Right ventricle myocardium inferior (tissue), 1 donor: ENCODE measurements at regions not wholly inside any gene's neighbourhood (a gene's known extent, or its start where the extent isn't known, plus 50 kb on each side); places are given as distances from the start of the nearest gene placed in this dataset.
"Not testable (repeated sequence)": the region's sequence is repeated elsewhere in the genome, so short reads cannot be mapped to it uniquely, and the experiment has no call there.

ENCODE experiments used
- ATAC-seq: fragments of 200-7000 bp; cut with Tn5 transposase; one replicate; pipeline ENCODE4 v1.9.1; 2020; ENCODE audit warnings: mild to moderate bottlenecking, moderate library complexity
- DNase-seq: peaks from one replicate; pipeline ENCODE4 v3.0.0; 2021; ENCODE audit errors: missing footprints
- intact Hi-C: fragments of 100-400 bp; cut with DNase I; formaldehyde crosslinking; loops from one replicate; pipeline ENCODE4 v1.11.0; 2022
- donor health status: DM: no; HTN: yes; CAD: no; lungs with severe emphysema.

DNA sequence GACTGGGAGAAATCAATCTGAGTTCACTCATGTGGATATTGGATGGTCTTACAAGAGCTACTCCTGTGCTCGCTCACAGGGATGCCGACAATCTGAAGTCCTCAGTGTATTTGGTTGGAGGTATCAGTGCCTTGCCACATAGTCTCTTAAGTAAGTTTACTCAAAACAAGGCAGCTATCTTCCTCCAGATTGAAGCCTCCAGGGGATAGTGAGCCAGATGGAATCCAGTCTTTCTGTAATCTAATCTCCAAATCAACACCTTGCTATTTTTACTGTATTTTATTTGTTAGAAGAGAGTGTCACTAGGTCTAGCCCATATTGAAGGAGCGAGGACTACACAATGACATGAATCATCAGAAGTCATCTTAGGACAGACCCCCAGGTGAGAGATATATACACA is 456.6 kb upstream of the POT1 start:
- DNase-seq: no peak
- intact Hi-C loops: no loop called here
- ATAC-seq: no peak

DNA sequence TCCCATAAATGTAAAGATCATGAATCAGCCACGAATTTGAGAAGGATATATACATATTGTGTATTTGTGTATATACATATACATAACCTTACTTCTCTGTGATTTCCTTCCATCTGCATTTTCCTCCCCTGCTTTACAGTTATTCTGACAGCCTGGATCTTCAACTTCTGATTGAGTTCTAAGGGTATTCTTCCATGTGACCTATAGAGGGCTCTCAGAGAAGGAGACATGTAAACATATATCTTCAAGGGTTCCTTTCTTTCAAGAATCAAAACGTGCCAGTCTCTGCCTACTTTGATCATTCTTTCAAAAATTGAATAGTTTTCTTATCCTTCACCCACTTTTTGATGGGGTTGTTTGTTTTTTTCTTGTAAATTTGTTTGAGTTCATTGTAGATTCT is 453.7 kb upstream of the POT1 start:
- ATAC-seq (no peak), DNase-seq (no peak)
- intact Hi-C loops: no loop called here

DNA sequence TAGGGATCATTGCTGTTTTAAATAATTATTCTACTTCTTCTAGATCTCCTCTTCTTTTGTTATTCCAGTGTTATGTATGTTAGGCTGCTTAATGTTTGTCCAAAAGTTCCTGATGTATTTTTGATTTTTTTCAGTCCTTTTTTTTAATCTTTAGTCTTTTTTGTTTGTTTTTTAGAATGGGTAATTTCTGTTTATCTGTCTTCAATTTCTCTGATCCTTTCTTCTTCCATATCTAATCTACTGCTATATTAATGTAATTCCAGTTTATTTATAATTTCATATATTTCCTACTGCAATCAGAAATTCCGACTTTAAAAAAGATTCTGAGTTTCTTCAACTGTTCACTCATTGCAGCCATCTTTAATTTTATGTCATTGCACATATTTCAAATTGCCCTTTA is 452.8 kb upstream of the POT1 start:
- ATAC-seq: no peak
- DNase-seq: no peak
- intact Hi-C loops: no loop called here

DNA sequence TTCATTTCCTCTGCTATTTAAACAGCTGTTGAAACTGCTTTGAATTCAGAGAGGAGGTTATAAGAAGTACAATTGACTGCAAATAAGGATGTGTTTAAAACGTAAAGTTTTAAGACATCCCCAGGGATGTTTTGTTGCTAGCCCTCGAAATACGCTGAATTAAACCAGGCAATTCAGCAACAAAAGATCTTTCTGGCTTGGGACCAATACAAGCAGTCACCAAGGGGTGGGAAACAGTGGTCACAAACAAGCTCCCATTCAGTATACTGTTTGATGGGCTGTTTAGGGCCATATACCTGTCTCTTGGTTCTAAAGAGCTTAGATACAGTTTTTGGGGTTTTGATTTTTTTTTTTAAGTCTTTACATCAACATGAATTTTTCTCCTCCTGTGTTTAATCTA is 446.3 kb upstream of the POT1 start:
- DNase-seq (no peak), ATAC-seq (no peak)
- intact Hi-C loops: no loop called here

DNA sequence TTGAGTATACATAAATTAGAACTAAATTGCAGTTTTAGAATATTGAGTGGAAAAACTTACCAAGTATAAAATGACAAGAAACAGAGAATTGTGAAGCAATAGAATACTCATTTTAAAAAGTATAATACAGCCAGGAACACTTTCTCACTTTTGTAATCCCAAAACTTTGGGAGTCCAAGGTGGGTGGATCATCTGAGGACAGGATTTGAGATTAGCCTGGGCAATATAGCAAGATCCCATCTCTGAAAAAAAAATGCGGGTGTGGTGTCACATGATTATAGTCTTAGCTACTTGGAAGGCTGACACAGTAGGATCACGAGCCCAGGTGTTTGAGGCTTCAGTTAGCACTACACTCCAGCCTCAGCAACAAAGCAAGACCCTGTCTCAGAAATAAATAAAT is 440.9 kb upstream of the POT1 start:
- DNase-seq (no peak), ATAC-seq (no peak)
- intact Hi-C loops: no loop called here

DNA sequence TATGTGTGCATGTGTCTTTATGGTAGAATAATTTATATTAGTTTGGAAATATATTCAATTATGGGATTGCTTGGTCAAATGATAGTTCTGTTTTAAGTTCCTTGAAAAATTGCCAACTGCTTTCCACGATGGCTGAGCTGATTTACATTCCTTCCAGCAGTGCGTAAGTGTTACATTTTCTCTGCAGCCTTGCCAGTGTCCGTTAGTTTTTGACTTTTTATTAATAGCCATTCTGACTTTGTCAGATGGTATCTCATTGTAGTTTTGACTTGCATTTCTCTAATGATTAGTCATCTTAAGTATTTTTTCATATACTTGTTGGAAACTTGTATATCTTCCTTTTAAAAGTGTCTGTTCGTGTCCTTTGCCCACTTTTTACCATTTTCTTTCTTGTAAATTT is 434.2 kb upstream of the POT1 start:
- intact Hi-C loops: no loop called here
- DNase-seq (no peak), ATAC-seq (no peak)

DNA sequence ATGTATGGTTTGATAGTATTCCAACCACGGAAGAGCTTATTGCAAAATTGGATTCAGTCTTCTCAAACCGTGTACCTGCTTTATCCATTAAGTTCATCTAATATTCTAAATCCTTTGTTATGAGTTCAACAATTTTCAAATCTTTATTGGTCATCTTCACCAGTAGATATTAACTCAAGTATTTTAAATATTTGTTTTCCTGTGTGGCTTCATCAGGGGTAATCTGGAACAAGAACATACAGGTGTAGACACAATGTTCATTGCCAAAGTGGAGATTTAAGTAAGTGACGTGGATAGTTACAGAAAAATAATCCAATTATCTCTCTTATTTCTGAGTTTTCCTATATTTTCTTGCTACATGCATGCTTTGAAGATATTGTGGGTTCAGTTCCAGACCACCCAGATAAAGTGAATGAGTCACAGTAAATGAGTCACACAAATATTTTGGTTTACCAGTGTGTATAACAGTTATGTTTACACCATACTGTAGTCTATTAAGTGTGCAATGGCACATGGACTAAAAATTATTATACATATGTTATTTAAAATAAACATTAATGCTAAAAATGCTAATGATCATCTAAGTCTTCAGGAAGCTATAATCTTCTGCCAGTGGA is 429.0 kb upstream of the POT1 start:
- DNase-seq (no peak), ATAC-seq (no peak)
- intact Hi-C loops: no loop called here

DNA sequence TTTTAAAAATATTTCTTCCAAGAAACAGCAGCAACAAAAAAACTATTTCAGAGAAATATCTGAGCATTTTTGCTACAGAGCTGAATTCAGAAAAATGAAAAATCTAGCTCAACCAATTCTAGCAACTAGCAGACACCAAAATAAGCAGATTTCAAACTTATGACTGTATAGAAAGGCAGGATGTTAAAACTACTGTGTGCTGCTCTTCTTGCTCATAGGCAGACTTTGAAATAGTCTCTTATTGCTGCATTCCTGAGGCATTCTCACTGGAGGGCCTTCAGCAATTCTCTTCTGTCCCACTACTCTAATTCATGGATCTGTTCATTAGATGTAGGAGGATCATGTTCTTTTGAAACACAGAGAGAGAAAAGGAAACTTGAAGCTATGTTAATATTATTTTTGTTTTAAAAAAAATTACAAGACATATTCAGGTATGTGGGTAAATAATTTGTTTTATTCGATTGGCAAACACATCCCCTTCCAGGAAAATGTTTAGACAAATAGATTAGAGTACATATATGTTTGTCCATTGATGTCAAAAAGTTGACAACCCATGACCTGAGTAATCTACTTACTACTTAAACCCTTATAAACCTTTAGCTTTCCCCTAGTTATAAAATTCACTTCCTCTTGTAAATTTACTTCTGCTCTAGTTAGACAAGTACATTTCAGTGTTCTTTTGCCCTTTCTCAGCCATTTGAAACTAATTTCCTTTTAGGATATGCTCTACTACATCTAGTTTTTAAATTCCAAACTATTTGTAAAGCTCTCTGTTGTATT is 428.2 kb upstream of the POT1 start:
- no peak for ATAC-seq
- DNase-seq: no peak
- intact Hi-C loops: no loop called here

DNA sequence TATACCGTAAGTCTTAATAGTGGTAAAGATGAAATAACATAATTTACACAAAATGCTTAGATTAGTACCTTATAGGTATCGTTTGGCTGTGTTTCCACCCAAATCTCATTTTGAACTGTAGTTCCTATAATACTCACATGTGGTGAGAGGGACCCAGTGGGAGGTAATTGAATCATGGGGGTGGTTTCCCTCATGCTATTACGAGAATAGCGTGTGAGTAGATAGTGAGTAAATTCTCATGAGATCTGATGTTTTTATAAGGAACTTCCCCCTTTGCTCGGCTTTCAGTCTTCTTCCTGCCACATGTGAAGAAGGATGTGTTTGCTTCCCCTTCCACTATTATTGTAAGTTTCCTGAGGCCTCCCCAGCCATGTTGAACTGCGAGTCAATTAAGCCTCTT is 426.3 kb upstream of the POT1 start:
- intact Hi-C loops: no loop called here
- DNase-seq (no peak), ATAC-seq (no peak)

DNA sequence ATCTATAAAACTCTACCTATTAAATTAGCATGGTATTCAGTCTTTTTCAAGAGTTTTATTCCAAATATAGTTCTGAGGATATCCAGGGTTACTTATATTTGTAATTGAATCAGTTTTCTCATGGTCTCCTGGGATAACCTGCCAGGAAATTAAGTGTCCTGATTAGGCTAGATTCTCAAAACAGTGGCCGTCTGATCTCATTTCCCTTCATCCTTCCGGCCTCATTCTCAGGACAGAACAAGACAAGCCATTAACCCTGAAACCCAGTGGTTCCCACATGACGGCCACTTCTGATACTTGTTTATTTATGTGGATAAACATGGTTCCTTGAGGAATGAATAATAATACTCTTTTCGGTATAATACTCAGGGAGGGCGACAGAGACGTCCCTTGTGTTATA is 417.6 kb upstream of the POT1 start:
- DNase-seq (no peak), ATAC-seq (no peak)
- intact Hi-C loops: no loop called here

DNA sequence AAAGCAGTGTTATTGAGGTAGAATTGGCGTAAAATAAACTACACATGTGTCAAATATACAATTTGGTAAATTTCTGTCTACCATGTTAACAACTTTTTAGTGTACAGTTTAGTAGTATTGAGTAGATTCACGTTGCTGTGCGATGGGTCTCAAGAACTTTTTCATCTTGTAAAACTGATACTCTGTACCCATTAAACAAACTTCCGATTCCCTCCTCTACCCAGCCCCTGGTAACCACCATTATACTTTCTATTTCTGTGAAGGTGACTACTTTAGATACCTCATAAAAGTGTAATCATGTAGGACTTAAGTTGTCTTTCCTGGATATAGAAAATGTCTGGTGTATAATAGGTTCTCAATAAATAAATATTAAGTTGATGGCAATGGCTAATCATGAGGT is 408.5 kb upstream of the POT1 start:
- no peak for ATAC-seq
- intact Hi-C loops: no loop called here
- DNase-seq: no peak

DNA sequence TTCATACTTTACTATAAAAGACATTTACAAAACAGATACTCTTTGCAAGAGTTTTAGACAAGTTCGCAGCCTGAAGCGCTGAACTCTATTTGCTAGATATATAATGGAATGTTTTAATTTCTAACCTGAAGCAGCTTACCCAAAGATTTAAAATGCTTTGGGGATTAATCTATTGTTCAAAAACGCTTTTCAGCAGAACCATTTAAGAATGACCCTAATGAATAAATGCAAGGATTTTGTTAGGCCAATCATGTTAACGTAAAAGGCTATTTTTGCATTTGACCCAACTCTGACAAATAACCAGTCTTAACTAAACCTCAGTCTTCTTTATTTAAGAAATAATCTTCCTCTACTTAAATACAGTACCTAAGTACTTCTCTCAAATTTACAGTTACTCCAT is 406.7 kb upstream of the POT1 start:
- no peak for DNase-seq
- intact Hi-C loops: no loop called here
- no peak for ATAC-seq

DNA sequence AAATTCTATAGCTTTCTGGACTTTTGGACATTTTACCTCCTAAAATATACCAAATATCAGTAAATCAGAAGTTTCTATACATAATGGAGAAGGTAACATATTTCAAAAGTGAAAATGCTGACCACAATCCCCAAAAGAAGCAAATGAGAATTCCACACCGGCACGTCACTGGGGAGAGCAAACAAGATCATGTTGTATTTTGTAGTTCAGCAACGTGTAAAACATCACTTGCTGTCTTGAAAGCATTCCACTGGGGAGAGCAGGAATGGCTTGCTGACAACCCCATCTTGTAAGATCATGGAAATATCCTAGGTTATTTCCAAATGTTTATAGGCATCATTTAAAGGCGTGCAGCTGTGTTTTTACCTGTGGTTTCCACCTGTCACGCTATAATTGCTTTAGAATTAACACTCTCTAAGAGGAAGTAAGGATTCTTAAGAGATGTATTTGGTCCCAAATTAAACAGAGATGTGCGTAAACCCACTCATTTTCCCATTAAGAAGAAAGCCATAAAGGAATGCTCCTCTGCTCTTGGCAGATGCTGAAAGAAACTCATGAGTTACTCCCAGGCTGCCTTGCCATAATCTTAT is 397.1 kb upstream of the POT1 start:
- DNase-seq (no peak), ATAC-seq (no peak)
- intact Hi-C loops: no loop called here

DNA sequence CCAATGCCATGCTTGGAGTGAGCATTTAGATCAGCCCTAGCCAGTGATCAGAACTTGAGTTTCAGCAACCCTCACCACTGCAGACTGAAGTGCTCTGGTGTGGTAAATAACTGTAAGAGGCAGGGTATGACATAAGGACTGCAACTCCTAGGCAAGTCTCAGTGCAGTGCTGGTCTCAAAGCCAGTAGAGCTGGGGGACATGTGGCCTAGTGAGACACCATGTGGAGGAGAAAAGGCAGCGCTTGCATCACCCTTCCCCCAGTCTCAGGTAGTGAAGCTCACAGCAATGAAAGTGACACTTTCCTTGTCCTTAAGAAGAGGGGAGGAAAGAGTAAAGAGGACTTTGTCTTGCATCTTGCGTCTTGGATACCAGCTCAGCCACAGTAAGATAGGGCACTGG is 386.8 kb upstream of the POT1 start:
- no peak for ATAC-seq
- no peak for DNase-seq
- intact Hi-C loops: no loop called here

DNA sequence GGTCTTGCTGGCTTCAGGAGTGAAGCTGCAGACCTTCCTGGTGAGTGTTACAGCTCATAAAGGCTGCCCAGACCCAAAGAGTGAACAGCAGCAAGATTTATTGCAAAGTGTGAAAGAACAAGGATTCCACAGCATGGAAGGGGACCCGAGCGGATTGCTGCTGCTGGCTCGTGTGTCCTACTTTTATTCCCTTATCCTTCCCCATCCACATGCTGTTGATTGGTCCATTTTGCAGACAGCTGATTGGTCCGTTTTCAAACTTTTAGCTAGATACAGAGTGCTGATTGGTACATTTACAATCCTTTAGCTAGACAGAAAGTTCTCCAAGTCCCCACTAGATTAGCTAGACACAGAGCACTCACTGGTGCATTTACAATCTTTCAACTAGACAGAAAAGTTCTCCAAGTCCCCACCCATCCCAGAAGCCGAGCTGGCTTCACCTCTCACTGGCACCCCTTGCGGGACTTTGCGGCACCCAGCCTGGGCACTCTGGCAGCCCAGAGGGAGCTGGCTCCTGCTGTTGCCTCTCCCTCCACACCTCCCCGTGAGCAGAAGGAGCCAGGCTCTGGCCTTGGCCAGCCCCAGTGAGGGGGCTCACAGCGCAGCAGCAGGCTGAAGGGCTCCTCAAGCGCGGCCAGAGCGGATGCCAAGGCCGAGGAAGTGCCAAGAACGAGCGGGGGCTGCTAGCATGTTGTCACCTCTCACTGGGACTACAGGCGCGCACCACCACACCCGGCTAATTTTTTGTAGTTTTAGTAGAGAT is 369.6 kb upstream of the POT1 start:
- DNase-seq: no peak
- ATAC-seq: no peak
- intact Hi-C loops: no loop called here

DNA sequence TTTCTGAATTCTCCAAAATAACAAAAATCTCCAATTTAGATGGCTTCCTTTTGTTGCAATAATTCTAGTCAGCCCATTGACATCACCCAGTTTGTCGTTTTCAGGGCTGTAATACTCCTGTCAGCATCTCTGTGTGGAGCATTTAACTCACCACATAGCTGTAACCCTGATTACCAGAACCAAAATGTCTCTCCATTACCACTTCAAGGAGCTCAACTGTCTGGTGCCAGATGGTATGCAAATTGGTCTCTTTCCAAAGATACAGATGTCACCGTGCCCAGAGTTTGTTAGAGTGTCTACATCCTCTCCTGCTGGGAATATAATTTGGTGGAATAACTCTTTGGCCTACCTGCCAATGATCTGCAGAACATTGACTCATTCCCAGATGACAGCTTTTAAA is 350.3 kb upstream of the POT1 start:
- intact Hi-C loops: no loop called here
- ATAC-seq (no peak), DNase-seq (no peak)

DNA sequence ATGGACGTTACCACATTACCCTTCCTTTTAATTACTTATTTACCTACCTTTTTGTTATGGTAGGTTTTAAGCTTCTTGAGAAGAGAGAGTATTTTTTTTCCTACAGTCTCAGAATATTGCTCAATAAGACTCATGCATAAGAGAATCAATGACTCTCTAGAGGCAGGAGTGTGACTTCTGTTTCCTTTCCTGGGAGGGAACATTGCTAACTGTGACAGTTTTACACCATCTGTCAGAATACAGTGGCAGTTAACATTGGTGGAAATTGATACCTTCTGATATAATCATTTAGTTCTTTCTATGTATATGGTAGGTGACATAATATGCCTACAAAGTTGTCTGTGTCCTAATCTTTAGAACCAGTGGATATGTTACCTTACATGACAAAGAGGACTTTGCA is 348.7 kb upstream of the POT1 start:
- intact Hi-C loops: no loop called here
- ATAC-seq: no peak

DNA sequence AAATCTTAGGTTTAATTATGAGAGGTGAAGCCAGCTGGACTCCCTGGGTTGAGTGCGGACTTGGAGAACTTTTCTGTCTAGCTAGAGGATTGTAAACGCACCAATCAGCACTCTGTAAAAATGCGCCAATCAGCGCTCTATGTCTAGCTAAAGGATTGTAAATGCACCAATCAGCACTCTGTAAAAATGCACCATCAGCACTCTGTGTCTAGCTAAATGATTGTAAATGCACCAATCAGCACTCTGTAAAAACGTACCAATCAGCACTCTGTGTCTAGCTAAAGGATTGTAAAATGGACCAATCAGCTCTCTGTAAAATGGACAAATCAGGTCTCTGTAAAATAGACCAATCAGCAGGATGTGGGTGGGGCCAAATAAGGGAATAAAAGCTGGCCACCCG is 345.1 kb upstream of the POT1 start:
- ATAC-seq, intact Hi-C loops, DNase-seq: not testable (repeated sequence)

More for the DNA sequence above, 348.7 kb upstream of the POT1 start:
- no peak for DNase-seq

DNA sequence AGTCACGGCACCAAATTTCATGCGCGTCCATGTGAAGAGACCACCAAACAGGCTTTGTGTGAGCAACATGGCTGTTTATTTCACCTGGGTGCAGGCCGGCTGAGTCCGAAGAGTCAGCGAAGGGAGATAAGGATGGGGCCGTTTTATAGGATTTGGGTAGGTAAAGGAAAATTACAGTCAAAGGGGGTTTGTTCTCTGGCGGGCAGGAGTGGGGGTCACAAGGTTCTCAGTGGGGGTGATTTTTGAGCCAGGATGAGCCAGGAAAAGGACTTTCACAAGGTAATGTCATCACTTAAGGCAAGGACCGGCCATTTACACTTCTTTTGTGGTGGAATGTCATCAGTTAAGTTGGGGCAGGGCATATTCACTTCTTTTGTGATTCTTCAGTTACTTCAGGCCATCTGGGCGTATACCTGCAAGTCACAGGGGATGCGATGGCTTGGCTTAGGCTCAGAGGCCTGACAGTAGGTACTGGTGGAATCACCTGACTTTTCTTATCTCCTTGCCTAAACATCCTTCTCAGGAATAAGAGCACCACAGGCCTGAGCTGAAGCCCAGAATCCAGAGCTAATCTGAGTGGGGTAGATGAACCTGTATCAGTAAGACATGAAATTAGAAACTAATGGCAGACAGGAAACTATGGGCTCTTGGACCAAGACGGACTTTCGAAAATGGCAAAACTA is 334.7 kb upstream of the POT1 start:
- DNase-seq, ATAC-seq, intact Hi-C loops: not testable (repeated sequence)
